CD4-positive, alpha-beta T cell (primary cell): ENCODE measurements at regions not wholly inside any gene's neighbourhood (a gene's known extent, or its start where the extent isn't known, plus 50 kb on each side); places are given as distances from the start of the nearest gene placed in this dataset.

ENCODE experiments used
- ATAC-seq: fragments of 200-7000 bp; cut with Tn5 transposase; one replicate; pipeline ENCODE4 v1.10.0; 2022; ENCODE audit warnings: mild to moderate bottlenecking; ENCODE audit not compliant: poor library complexity
- CTCF ChIA-PET: fragments of 350-600 bp; sonication (Branson Sonifier 250); formaldehyde crosslinking; loops from one replicate; lab custom pipeline; 2021; ENCODE audit warnings: antibody characterized with exemption, inconsistent platforms; lab: Charles Lee
- POLR2A ChIA-PET: fragments of 350-600 bp; sonication (Branson Sonifier 250); formaldehyde crosslinking; loops from one replicate; lab custom pipeline; 2021; ENCODE audit warnings: antibody characterized with exemption, inconsistent platforms; lab: Charles Lee
- DNase-seq, 14 experiments: peaks; one replicate each; pipeline ENCODE4 v3.0.0-alpha.2; 2013 to 2020; ENCODE audit warnings: mixed read lengths in 2 of 14
- H3K27ac ChIP-seq, 2 donors: one replicate each; pipeline versions ENCODE4 v1.5.1 to v1.7.0; 2013; ENCODE audit warnings: low read length in 2 of 2, low read depth in 1 of 2, mild to moderate bottlenecking in 1 of 2
- H3K27me3 ChIP-seq, 2 experiments: 1 replicate in 1 of 2; 2 replicates in 1 of 2; pipeline versions ENCODE4 v1.6.1 to v1.7.0; 2013; ENCODE audit warnings: low read length in 2 of 2, control low read depth in 1 of 2, mild to moderate bottlenecking in 1 of 2, moderate library complexity in 1 of 2; ENCODE audit not compliant: insufficient read depth in 2 of 2, control insufficient read depth in 1 of 2
- H3K36me3 ChIP-seq: one replicate; pipeline ENCODE4 v1.6.1; 2013; ENCODE audit warnings: low read length, control low read depth; ENCODE audit not compliant: insufficient read depth
- H3K4me1 ChIP-seq: one replicate; pipeline ENCODE4 v1.6.1; 2013; ENCODE audit warnings: low read length, control low read depth; ENCODE audit not compliant: insufficient read depth
- H3K4me3 ChIP-seq: one replicate; pipeline ENCODE4 v1.5.1; 2013; ENCODE audit warnings: mild to moderate bottlenecking, low read length, moderate library complexity
- H3K9me3 ChIP-seq, 2 experiments: 1 replicate in 1 of 2; 2 replicates in 1 of 2; pipeline versions ENCODE4 v1.6.1 to v1.7.0; 2013; ENCODE audit warnings: low read length in 2 of 2, mild to moderate bottlenecking in 2 of 2, control low read depth in 1 of 2, moderate library complexity in 1 of 2; ENCODE audit not compliant: control insufficient read depth in 1 of 2, insufficient read depth in 1 of 2
- H3K27ac Mint-ChIP-seq: one replicate; pipeline ENCODE4 v1.8.0; 2020; ENCODE audit warnings: mixed read lengths
- H3K27me3 Mint-ChIP-seq: one replicate; pipeline ENCODE4 v1.8.0; 2021; ENCODE audit warnings: mixed read lengths
- H3K36me3 Mint-ChIP-seq: one replicate; pipeline ENCODE4 v1.8.0; 2021; ENCODE audit warnings: low read depth, mixed read lengths
- H3K4me1 Mint-ChIP-seq: one replicate; pipeline ENCODE4 v1.8.0; 2021; ENCODE audit warnings: low read depth, mixed read lengths
- H3K4me3 Mint-ChIP-seq: one replicate; pipeline ENCODE4 v1.8.0; 2020; ENCODE audit warnings: mild to moderate bottlenecking, mixed read lengths
- H3K9me3 Mint-ChIP-seq: one replicate; pipeline ENCODE4 v1.8.0; 2020; ENCODE audit warnings: mixed read lengths
- CTCF ChIP-seq: fragments of 200-600 bp; IDR thresholded peaks from one replicate; pipeline ENCODE4 v1.8.0; 2022; ENCODE audit warnings: antibody characterized with exemption, mild to moderate bottlenecking
- intact Hi-C, 2 experiments: fragments of 100-400 bp; cut with DNase I in 1 of 2; cut with micrococcal nuclease in 1 of 2; formaldehyde crosslinking; loops; one replicate each; pipeline versions ENCODE4 v1.15.1 to v1.9.0; 2023 to 2025; cut with DNase I, micrococcal nuclease

- DNase-seq (no peak), ATAC-seq (no peak)
- H3K27ac ChIP-seq: no peak overlapping the region
- H3K4me3 ChIP-seq: no peak overlapping the region
- peaks cover 2 to 5% of the 10 kb centered on the region in 2 experiments for H3K27me3 ChIP-seq
- intact Hi-C loops: no loop called here
- no peaks in the 10 kb centered on the region for H3K36me3 ChIP-seq
- peaks cover 19% of the 10 kb centered on the region for H3K27me3 Mint-ChIP-seq
- no peaks in the 10 kb centered on the region for H3K4me1 Mint-ChIP-seq
- no peak overlapping the region for H3K4me3 Mint-ChIP-seq
- no peaks in the 10 kb centered on the region for H3K9me3 Mint-ChIP-seq
- H3K27ac Mint-ChIP-seq: no peak overlapping the region
- no peaks in the 10 kb centered on the region for H3K4me1 ChIP-seq
- H3K9me3 ChIP-seq: peaks cover 0 to 5% of the 10 kb centered on the region in 2 experiments
- H3K36me3 Mint-ChIP-seq: no peaks in the 10 kb centered on the region
- ChIA-PET POLR2A (no interaction called here), CTCF (no interaction called here)
- TF ChIP-seq CTCF: no peak
Measured at GRCh38 chr12:28966046-28966780, 182.9 kb upstream of the FAR2 start.

GRCh38 chr12:28967426-28967825 is 181.7 kb upstream of the FAR2 start:
- ATAC-seq: no peak
- no peaks in the 10 kb centered on the region for H3K4me1 Mint-ChIP-seq

GRCh38 chr12:28973491-28973890 is 175.6 kb upstream of the FAR2 start:
- H3K27ac ChIP-seq: no peak overlapping the region
- no peaks in the 10 kb centered on the region for H3K36me3 Mint-ChIP-seq

More at GRCh38 chr12:28967426-28967825, 181.7 kb upstream of the FAR2 start:
- ChIA-PET POLR2A (no interaction called here), CTCF (no interaction called here)
- DNase-seq: no peak
- TF ChIP-seq CTCF: no peak
- intact Hi-C loops: no loop called here
- peaks cover 0 to 5% of the 10 kb centered on the region in 2 experiments for H3K9me3 ChIP-seq
- H3K4me3 ChIP-seq: no peak overlapping the region
- no peak overlapping the region for H3K4me3 Mint-ChIP-seq
- H3K27ac Mint-ChIP-seq: no peak overlapping the region
- no peak overlapping the region for H3K27ac ChIP-seq
- H3K36me3 ChIP-seq: no peaks in the 10 kb centered on the region
- no peaks in the 10 kb centered on the region for H3K4me1 ChIP-seq
- H3K9me3 Mint-ChIP-seq: no peaks in the 10 kb centered on the region
- H3K27me3 Mint-ChIP-seq: peaks cover 17% of the 10 kb centered on the region
- no peaks in the 10 kb centered on the region for H3K36me3 Mint-ChIP-seq
- H3K27me3 ChIP-seq: peaks cover 0 to 2% of the 10 kb centered on the region in 2 experiments

More at GRCh38 chr12:28973491-28973890, 175.6 kb upstream of the FAR2 start:
- CTCF ChIA-PET: no interaction called here
- ATAC-seq (no peak), DNase-seq (no peak)
- intact Hi-C loops: no loop called here
- POLR2A ChIA-PET: no interaction called here
- TF ChIP-seq CTCF: no peak
- Histone ChIP-seq H3K9me3 (no peaks in the 10 kb centered on the region), H3K36me3 (no peaks in the 10 kb centered on the region), H3K4me1 (no peaks in the 10 kb centered on the region), H3K4me3 (no peak overlapping the region), H3K27me3 (peaks cover 0 to 4% of the 10 kb centered on the region in 2 experiments)
- Mint-ChIP-seq H3K4me3 (no peak overlapping the region), H3K9me3 (no peaks in the 10 kb centered on the region), H3K27me3 (peaks cover 5% of the 10 kb centered on the region), H3K27ac (no peak overlapping the region), H3K4me1 (no peaks in the 10 kb centered on the region)
